Uterus (tissue), 2 donors: ENCODE measurements at regions not wholly inside any gene's neighbourhood (a gene's known extent, or its start where the extent isn't known, plus 50 kb on each side); places are given as distances from the start of the nearest gene placed in this dataset.

Source experiments
- POLR2A ChIP-seq, 2 donors: fragments of 450-650 bp; IDR thresholded peaks; one replicate each; pipeline ENCODE4 v1.6.1; 2016; ENCODE audit warnings: antibody characterized with exemption in 2 of 2, mild to moderate bottlenecking in 1 of 2, moderate library complexity in 1 of 2
- TF ChIP-seq, protein P1 (sequence below), 4 experiments: fragments of 200-600 bp in 2 of 4; fragments of 450-650 bp in 2 of 4; sonication (generic) in 2 of 4; IDR thresholded peaks; one replicate each; pipeline ENCODE4 v1.5.1; 2016 to 2019; ENCODE audit warnings: antibody characterized with exemption in 4 of 4, mild to moderate bottlenecking in 2 of 4, moderate library complexity in 1 of 4

DNA sequence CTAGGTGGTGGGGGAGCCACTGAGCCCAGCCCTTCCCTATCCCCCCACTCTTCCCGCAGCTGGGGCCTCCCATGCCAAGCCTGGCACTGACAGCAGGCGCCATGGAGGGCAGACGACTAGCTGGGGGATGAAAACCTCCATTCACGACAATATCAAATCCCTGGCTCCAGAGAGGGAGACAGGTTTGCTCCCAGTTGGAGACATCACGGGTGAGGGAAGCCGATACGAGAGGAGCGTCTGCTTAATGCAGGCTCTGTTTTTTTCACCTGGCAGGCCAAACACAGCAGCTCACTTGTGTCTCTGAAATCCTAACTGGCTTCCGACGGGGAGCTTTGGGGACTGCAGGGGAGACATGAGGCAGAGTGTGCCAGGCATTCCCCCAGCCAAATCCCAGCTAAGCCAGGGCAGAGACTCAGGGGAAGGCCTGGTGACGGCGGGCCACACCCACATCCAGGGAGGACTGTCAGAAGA is 307.4 kb upstream of the ZMIZ1 start:
- TF ChIP-seq, protein P1, sequence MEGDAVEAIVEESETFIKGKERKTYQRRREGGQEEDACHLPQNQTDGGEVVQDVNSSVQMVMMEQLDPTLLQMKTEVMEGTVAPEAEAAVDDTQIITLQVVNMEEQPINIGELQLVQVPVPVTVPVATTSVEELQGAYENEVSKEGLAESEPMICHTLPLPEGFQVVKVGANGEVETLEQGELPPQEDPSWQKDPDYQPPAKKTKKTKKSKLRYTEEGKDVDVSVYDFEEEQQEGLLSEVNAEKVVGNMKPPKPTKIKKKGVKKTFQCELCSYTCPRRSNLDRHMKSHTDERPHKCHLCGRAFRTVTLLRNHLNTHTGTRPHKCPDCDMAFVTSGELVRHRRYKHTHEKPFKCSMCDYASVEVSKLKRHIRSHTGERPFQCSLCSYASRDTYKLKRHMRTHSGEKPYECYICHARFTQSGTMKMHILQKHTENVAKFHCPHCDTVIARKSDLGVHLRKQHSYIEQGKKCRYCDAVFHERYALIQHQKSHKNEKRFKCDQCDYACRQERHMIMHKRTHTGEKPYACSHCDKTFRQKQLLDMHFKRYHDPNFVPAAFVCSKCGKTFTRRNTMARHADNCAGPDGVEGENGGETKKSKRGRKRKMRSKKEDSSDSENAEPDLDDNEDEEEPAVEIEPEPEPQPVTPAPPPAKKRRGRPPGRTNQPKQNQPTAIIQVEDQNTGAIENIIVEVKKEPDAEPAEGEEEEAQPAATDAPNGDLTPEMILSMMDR (IDR thresholded peaks at IDR 0.05) = no peak
- TF ChIP-seq POLR2A (IDR thresholded peaks at IDR 0.05) = no peak
